ENCODE measurements at regions not wholly inside any gene's neighbourhood (a gene's known extent, or its start where the extent isn't known, plus 50 kb on each side); places are given as distances from the start of the nearest gene placed in this dataset.

DNA sequence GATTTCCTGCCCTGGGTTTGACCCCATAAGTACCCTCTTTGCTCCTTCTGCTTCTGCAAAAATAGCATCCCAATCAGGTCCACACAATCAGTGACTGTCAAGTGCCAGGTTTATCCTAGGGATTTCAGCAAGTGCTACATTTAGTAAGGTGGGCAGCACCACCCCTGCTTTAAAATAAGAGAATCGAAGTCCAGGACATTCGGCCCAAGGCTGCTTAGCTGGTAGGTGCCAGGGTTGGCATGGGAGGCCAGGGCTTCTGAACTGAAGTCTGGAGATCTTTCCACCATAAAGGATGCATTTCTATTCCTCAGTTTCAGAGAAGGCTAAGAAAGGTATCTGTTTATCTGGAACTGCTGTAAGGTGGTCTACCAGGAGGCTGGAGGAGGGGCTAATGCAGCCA lies 408.3 kb downstream of the ZNF536 start:
- H3K36me3 ChIP-seq, result no peaks in the 10 kb centered on the region
- no peak for ATAC-seq

DNA sequence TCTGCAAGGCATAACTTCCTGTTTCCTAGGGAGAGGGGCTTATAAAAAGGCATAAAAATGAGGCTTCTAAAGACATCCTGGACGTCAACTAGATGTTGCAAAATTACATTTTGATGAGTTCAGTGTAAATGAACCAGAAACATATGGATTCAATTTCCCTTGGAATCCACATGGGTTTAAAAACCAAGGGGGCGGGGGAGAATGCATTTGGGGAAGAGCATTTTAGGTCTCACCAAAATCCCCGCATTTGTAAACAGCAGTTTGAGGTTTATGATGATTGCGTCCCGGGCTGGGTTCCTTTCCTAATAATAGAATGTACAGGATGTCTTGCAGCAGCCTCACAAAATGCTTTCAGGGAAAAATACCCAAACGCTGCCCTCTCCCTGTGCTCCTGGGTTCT lies 407.8 kb downstream of the ZNF536 start:
- TF ChIP-seq, protein P1, sequence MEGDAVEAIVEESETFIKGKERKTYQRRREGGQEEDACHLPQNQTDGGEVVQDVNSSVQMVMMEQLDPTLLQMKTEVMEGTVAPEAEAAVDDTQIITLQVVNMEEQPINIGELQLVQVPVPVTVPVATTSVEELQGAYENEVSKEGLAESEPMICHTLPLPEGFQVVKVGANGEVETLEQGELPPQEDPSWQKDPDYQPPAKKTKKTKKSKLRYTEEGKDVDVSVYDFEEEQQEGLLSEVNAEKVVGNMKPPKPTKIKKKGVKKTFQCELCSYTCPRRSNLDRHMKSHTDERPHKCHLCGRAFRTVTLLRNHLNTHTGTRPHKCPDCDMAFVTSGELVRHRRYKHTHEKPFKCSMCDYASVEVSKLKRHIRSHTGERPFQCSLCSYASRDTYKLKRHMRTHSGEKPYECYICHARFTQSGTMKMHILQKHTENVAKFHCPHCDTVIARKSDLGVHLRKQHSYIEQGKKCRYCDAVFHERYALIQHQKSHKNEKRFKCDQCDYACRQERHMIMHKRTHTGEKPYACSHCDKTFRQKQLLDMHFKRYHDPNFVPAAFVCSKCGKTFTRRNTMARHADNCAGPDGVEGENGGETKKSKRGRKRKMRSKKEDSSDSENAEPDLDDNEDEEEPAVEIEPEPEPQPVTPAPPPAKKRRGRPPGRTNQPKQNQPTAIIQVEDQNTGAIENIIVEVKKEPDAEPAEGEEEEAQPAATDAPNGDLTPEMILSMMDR (IDR thresholded peaks at IDR 0.05), result no peak
- no peak overlapping the region for H3K27ac ChIP-seq
- no peak for ATAC-seq

More for the DNA sequence above, 408.3 kb downstream of the ZNF536 start:
- no peaks in the 10 kb centered on the region for H3K4me1 ChIP-seq
- no peak overlapping the region for H3K27ac ChIP-seq
- intact Hi-C loops (cut with DNase I), result no loop called here
- H3K9me3 ChIP-seq, result no peaks in the 10 kb centered on the region
- TF ChIP-seq, protein P1 (IDR thresholded peaks at IDR 0.05), result no peak
- peaks cover 3% of the 10 kb centered on the region for H3K27me3 ChIP-seq (ENCODE audit: low read depth)
- DNase-seq, result no peak
- no peak overlapping the region for H3K4me3 ChIP-seq

DNA sequence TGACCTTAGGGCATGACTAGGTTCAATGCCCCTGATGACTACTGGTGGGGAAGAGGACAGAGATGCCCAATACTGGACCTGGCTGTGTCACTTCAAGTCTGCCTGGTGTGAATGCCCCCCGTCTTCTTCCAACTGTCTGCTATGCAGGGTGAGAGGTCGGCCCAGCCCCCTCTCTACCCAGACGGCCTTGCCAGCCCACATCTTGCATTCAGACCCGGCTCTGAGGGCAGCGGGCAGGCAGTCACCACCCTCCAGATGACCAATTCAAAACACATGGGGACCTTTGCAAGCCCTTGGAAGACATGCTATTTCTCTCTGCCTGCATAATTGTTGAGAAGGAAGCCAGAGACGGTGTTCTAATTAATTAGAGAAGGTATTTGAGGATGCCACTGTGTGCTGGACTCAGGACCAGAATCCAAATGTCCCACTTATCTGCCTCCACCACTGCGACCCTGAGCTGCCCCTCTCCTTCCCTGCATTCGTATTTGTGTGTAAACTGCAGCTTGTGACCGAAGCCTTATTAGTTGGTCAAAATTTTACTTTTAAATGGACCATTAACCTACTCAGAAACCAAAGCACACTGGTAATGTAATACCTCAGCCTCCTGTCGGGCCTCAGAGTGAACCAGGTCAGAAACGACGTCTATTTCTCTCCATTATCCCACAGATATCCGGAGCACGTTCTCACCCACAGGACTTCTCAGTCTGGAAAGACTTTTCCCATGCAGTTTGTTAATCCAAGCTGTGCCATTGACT lies 407.0 kb downstream of the ZNF536 start:
- no peak for DNase-seq
- TF ChIP-seq, protein P1 (IDR thresholded peaks at IDR 0.05), result no peak
- H3K36me3 ChIP-seq, result no peaks in the 10 kb centered on the region
- no peak overlapping the region for H3K4me3 ChIP-seq
- no peak overlapping the region for H3K27ac ChIP-seq
- intact Hi-C loops (cut with DNase I), result no loop called here
- no peak for ATAC-seq
- H3K4me1 ChIP-seq, result no peaks in the 10 kb centered on the region
- H3K9me3 ChIP-seq, result no peaks in the 10 kb centered on the region
- H3K27me3 ChIP-seq (ENCODE audit: low read depth), result peaks cover 3% of the 10 kb centered on the region

More for the DNA sequence above, 407.8 kb downstream of the ZNF536 start:
- Histone ChIP-seq H3K27me3 (ENCODE audit: low read depth) (peaks cover 3% of the 10 kb centered on the region), H3K4me1 (no peaks in the 10 kb centered on the region), H3K36me3 (no peaks in the 10 kb centered on the region), H3K9me3 (no peaks in the 10 kb centered on the region), H3K4me3 (no peak overlapping the region)
- intact Hi-C loops (cut with DNase I), result no loop called here
- no peak for DNase-seq

DNA sequence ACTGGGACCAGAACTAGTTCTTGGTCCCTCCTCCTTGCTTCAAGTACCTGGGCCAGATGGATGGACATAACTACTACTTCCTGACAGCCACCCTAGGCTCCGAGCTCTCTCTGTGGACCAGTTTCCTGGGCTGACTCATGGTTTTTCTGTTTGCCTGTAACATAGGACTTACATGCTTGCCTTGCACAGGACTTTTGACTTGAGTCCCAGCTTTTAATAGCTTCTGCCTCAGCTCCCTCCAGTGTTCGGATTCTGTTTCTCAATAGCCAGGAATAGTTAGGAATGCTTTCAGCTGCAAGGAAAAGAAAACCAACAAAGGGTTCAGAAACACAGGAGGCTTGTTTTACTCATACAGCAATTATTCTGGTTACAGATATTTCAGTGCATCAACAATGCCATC lies 405.9 kb downstream of the ZNF536 start:
- Histone ChIP-seq H3K9me3 (no peaks in the 10 kb centered on the region), H3K36me3 (no peaks in the 10 kb centered on the region), H3K4me1 (no peaks in the 10 kb centered on the region), H3K4me3 (no peak overlapping the region), H3K27me3 (ENCODE audit: low read depth) (peaks cover 3% of the 10 kb centered on the region), H3K27ac (no peak overlapping the region)
- DNase-seq (no peak), ATAC-seq (no peak)
- intact Hi-C loops (cut with DNase I), result no loop called here
- TF ChIP-seq, protein P1 (IDR thresholded peaks at IDR 0.05), result no peak

DNA sequence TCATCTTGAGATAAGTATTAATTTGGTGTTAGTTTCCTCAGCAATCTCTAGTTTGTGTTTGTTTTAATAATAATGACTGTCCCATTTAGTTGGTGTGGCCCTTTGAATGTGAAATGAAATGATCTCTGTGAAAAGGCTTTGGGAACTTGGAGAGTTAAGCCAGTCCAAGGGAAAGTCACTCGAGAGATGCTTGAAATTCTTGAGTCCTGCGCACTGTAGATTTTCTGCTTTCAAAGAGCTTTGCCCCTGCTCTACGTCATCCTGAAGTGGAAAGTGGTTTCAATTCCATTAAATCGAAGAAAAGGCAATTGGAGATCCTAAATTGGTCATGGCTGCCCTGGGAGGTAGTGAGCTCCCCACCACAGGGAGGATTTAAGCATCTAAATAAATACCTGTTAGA lies 403.8 kb downstream of the ZNF536 start:
- Histone ChIP-seq H3K27ac (no peak overlapping the region), H3K4me3 (no peak overlapping the region), H3K27me3 (ENCODE audit: low read depth) (peaks cover 3% of the 10 kb centered on the region), H3K9me3 (peaks cover 6% of the 10 kb centered on the region), H3K4me1 (no peaks in the 10 kb centered on the region), H3K36me3 (no peaks in the 10 kb centered on the region)
- no peak for ATAC-seq
- intact Hi-C loops (cut with DNase I), result no loop called here
- DNase-seq, result no peak
- TF ChIP-seq, protein P1 (IDR thresholded peaks at IDR 0.05), result no peak
